Vagina (tissue), 2 donors: ENCODE measurements at regions not wholly inside any gene's neighbourhood (a gene's known extent, or its start where the extent isn't known, plus 50 kb on each side); places are given as distances from the start of the nearest gene placed in this dataset.

Experiments
- DNase-seq, 2 donors: peaks; one replicate each; pipeline ENCODE4 v3.0.0-alpha.2; 2017; ENCODE audit errors: extremely low spot score in 2 of 2
- H3K27ac ChIP-seq: fragments of 200-600 bp; sonication (generic); one replicate; pipeline ENCODE4 v1.5.1; 2019
- H3K27me3 ChIP-seq: fragments of 200-600 bp; sonication (generic); one replicate; pipeline ENCODE4 v1.5.1; 2019
- H3K36me3 ChIP-seq, 2 donors: fragments of 200-600 bp; sonication (generic); one replicate each; pipeline ENCODE4 v1.5.1; 2017 to 2019
- H3K4me1 ChIP-seq: fragments of 200-600 bp; sonication (generic); one replicate; pipeline ENCODE4 v1.5.1; 2019
- H3K4me3 ChIP-seq, 2 donors: fragments of 200-600 bp; sonication (generic); 1 replicate in 1 of 2; 2 replicates in 1 of 2; pipeline ENCODE4 v1.5.1; 2016 to 2019
- H3K9me3 ChIP-seq: fragments of 200-600 bp; sonication (generic); one replicate; pipeline ENCODE4 v1.5.1; 2019
- POLR2A ChIP-seq, 2 donors: fragments of 450-650 bp; IDR thresholded peaks; one replicate each; pipeline ENCODE4 v1.6.1; 2017; ENCODE audit warnings: antibody characterized with exemption in 2 of 2, mild to moderate bottlenecking in 2 of 2, moderate library complexity in 2 of 2
- POLR2AphosphoS5 ChIP-seq, 2 donors: sonication (generic); formaldehyde crosslinking; IDR thresholded peaks; one replicate each; pipeline ENCODE4 v1.9.0; 2017; ENCODE audit warnings: antibody characterized with exemption in 2 of 2, mild to moderate bottlenecking in 2 of 2, low read depth in 1 of 2; ENCODE audit not compliant: insufficient read depth in 1 of 2
- intact Hi-C: fragments of 100-400 bp; cut with DNase I; formaldehyde crosslinking; loops from one replicate; pipeline ENCODE4 v1.15.1; 2023
- TF ChIP-seq, protein P1 (sequence below), 3 experiments: fragments of 450-650 bp in 2 of 3; fragments of 200-600 bp in 1 of 3; sonication (generic) in 1 of 3; IDR thresholded peaks; one replicate each; pipeline ENCODE4 v1.5.1; 2017 to 2019; ENCODE audit warnings: antibody characterized with exemption in 3 of 3, mild to moderate bottlenecking in 2 of 3, moderate library complexity in 2 of 3

DNA sequence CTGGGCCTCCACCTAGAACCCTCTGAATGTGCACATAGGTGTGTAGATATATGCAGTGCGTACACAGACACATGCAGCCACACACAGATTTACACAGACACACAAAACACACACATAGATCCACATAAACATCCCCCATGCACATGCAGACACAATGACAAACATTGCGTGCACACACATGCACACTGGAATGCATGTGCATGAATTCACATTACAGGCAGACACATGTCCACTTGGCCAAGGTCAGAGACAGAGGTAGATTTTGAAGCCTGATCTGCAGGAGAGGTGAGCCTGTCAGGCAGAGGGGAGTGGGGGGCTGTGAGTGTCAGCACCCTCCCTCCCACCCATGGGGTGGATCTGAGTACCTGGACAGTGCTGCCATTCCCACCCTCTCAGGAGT lies 338.5 kb downstream of the PTPRU start:
- intact Hi-C loops = no loop called here
- TF ChIP-seq POLR2AphosphoS5 (IDR thresholded peaks at IDR 0.05; ENCODE audit: insufficient read depth in 1 of 2, low read depth in 1 of 2) (no peak), POLR2A (IDR thresholded peaks at IDR 0.05) (no peak)
- TF ChIP-seq, protein P1, sequence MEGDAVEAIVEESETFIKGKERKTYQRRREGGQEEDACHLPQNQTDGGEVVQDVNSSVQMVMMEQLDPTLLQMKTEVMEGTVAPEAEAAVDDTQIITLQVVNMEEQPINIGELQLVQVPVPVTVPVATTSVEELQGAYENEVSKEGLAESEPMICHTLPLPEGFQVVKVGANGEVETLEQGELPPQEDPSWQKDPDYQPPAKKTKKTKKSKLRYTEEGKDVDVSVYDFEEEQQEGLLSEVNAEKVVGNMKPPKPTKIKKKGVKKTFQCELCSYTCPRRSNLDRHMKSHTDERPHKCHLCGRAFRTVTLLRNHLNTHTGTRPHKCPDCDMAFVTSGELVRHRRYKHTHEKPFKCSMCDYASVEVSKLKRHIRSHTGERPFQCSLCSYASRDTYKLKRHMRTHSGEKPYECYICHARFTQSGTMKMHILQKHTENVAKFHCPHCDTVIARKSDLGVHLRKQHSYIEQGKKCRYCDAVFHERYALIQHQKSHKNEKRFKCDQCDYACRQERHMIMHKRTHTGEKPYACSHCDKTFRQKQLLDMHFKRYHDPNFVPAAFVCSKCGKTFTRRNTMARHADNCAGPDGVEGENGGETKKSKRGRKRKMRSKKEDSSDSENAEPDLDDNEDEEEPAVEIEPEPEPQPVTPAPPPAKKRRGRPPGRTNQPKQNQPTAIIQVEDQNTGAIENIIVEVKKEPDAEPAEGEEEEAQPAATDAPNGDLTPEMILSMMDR (IDR thresholded peaks at IDR 0.05) = no peak
- Histone ChIP-seq H3K27ac (no peak overlapping the region), H3K4me1 (no peaks in the 10 kb centered on the region), H3K4me3 (no peak overlapping the region), H3K9me3 (no peaks in the 10 kb centered on the region), H3K27me3 (no peaks in the 10 kb centered on the region), H3K36me3 (no peaks in the 10 kb centered on the region)
- no peak for DNase-seq

DNA sequence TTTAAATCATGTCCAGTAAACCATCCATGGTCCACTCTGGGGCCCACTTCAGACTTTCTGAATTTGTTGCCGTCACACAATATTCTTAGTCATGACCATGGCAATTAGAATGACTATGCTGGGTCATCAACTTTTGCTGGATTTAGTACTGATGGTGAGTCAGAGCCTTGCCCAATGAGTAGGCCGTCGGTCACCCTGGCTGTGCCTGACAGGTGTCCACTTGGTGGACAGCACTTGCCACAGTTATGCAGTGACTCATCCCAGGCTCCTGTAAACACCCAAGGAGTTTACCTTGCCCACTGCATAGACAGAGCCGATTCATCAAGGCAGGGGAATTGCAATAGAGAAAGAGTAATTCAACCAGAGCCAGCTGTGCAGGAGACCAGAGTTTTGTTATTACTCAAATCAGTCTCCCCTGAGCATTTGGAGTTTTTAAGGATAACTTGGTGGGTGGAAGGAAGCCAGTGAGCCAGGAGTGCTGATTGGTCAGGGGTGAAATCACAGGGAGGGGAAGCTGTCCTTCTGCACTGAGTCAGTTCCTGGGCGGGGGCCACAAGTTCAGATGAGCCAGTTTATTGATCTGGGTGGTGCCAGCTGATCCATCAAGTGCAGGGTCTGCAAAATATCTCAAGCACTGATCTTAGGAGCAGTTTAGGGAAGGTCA lies 333.8 kb downstream of the PTPRU start:
- H3K9me3 ChIP-seq = no peaks in the 10 kb centered on the region
- no peaks in the 10 kb centered on the region for H3K4me1 ChIP-seq
- no peak for TF ChIP-seq POLR2AphosphoS5 (IDR thresholded peaks at IDR 0.05; ENCODE audit: insufficient read depth in 1 of 2, low read depth in 1 of 2)
- TF ChIP-seq, protein P1 (IDR thresholded peaks at IDR 0.05) = no peak
- no peaks in the 10 kb centered on the region for H3K36me3 ChIP-seq
- no peak overlapping the region for H3K27ac ChIP-seq
- H3K4me3 ChIP-seq = no peak overlapping the region
- no peak for DNase-seq
- no peaks in the 10 kb centered on the region for H3K27me3 ChIP-seq
- intact Hi-C loops = loop anchor here (2.0 kb wide), 1 partner anchor 13 kb away; no protein-coding TSS in a partner anchor

DNA sequence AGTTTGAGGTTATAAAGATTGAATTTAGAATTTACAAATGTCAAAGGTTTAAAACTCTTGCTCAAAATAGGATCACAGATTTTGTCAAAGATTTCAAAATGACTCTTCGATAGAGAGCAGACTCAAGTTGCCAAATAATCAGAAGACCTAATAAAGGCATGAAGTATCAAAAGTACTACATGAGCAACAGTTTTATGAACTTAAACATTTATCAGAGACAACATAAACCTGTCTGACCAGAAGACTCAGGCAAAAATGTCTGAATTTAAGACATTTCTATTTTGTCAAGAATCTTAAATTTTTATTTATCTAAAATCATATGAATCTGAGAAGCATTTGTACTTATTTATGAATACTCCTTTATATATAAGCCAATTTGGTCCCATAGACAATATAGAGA lies 330.9 kb downstream of the PTPRU start:
- DNase-seq = no peak
- Histone ChIP-seq H3K4me3 (no peak overlapping the region), H3K36me3 (no peaks in the 10 kb centered on the region), H3K27ac (no peak overlapping the region), H3K27me3 (no peaks in the 10 kb centered on the region), H3K4me1 (no peaks in the 10 kb centered on the region), H3K9me3 (no peaks in the 10 kb centered on the region)
- TF ChIP-seq POLR2A (IDR thresholded peaks at IDR 0.05) = no peak
- TF ChIP-seq, protein P1 (IDR thresholded peaks at IDR 0.05) = no peak
- no peak for TF ChIP-seq POLR2AphosphoS5 (IDR thresholded peaks at IDR 0.05; ENCODE audit: insufficient read depth in 1 of 2, low read depth in 1 of 2)
- intact Hi-C loops = no loop called here

DNA sequence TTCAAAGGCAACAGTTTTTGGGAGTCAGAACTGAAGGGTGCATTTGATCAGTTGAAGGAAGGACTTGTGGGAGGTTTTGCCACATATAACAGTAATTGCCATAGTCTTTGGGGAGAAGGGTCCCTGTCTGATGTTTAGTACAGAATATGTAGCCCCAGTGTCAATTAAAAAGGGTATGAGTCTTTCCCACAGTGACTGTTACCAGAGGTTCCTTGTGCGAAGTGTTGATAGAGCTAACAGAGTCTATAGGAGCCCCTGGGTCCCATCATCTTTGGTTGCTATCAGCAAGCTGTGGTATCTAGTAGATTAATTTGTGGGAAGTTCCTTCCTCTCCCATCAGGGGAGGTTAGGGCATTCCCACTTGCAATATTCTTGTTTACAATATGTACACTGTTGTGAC lies 329.2 kb downstream of the PTPRU start:
- no peak for DNase-seq
- intact Hi-C loops = no loop called here
- no peaks in the 10 kb centered on the region for H3K27me3 ChIP-seq
- H3K4me1 ChIP-seq = no peaks in the 10 kb centered on the region
- no peaks in the 10 kb centered on the region for H3K9me3 ChIP-seq
- TF ChIP-seq, protein P1 (IDR thresholded peaks at IDR 0.05) = no peak
- no peak for TF ChIP-seq POLR2A (IDR thresholded peaks at IDR 0.05)
- no peak for TF ChIP-seq POLR2AphosphoS5 (IDR thresholded peaks at IDR 0.05; ENCODE audit: insufficient read depth in 1 of 2, low read depth in 1 of 2)
- no peak overlapping the region for H3K4me3 ChIP-seq
- no peaks in the 10 kb centered on the region for H3K36me3 ChIP-seq
- H3K27ac ChIP-seq = no peak overlapping the region

DNA sequence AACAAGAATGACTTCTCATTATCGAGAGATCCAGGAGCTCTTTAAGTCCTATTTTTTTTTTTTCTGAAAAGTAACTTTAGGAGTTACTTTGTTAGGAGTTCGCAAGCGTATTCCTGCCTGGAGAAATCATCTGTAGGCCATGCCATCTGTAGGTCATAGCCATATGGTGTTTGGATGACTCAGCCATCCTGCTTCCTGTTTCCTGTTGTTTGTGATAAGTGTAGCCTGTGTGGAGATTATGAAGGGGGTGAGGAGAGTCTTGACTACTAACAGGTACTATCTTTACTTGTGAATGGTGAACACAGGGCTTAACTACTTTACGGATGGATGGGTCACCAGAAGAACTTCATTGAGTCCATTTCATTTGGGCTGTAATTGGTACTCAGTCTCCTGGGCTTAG lies 327.2 kb downstream of the PTPRU start:
- H3K36me3 ChIP-seq = no peaks in the 10 kb centered on the region

More for the DNA sequence above, 327.2 kb downstream of the PTPRU start:
- H3K9me3 ChIP-seq = no peaks in the 10 kb centered on the region
- no peaks in the 10 kb centered on the region for H3K27me3 ChIP-seq
- intact Hi-C loops = no loop called here
- no peak for DNase-seq
- H3K4me1 ChIP-seq = no peaks in the 10 kb centered on the region
- TF ChIP-seq POLR2A (IDR thresholded peaks at IDR 0.05) (no peak), POLR2AphosphoS5 (IDR thresholded peaks at IDR 0.05; ENCODE audit: insufficient read depth in 1 of 2, low read depth in 1 of 2) (no peak)
- TF ChIP-seq, protein P1 (IDR thresholded peaks at IDR 0.05) = no peak
- no peak overlapping the region for H3K27ac ChIP-seq
- H3K4me3 ChIP-seq = no peak overlapping the region
